ENCODE measurements at regions not wholly inside any gene's neighbourhood (a gene's known extent, or its start where the extent isn't known, plus 50 kb on each side); places are given as distances from the start of the nearest gene placed in this dataset.

- no peak for DNase-seq
Measured at GRCh38 chr17:79500745-79501618, 109.9 kb downstream of the RBFOX3 start.

GRCh38 chr17:79498854-79499253 is 112.0 kb downstream of the RBFOX3 start:
- DNase-seq, result no peak

DNA sequence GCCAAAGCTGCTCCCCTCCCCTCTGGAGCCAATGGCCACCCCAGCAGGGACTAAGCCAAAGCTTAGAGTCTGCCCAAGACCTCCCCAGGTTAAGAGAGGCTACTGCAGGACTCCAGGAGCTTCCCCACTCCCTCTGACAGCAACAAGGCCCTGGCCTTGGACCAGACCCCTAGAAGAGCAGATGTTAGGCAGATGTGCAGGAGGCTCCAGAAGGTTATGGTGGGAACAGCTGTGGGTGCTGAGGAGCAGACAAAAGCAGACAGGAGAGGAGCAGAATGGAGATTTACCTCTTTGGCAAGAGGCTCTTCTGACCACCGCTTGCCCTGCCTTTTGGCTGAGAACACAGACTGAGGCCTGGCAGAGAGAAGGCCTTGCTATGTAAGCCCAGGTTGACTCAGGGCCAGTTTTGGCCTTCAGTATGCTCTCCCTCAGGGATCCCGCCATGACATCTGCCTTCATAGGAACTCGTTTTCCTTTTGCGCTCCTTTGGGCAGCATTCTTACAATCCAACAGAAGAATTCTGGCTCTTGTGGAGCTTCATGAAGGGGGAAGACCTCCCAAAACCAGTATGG is 113.0 kb downstream of the RBFOX3 start:
- no peak for DNase-seq

- DNase-seq, result no peak
Measured at GRCh38 chr17:79496422-79497005, 114.3 kb downstream of the RBFOX3 start.

GRCh38 chr17:79495665-79496064 is 115.2 kb downstream of the RBFOX3 start:
- DNase-seq, result no peak

DNA sequence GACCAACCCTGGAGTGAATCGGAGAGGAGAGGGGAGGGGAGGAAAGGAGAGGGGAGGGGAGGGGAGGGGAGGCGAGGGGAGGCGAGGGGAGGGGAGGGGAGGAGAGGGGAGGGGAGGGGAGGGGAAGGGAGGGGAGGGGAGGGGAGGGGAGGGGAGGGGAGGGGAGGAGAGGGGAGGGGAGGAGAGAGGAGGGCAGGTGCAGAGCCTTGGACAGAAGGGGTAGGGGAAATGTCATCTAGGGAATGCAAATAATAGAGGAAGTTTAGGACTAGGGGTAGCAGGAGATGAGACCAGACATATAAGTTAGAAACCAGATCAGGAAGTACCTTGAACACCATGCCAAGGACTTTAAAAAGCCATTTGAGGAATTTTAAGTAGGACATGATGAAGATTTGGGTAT is 119.8 kb downstream of the RBFOX3 start:
- no peak for DNase-seq

DNA sequence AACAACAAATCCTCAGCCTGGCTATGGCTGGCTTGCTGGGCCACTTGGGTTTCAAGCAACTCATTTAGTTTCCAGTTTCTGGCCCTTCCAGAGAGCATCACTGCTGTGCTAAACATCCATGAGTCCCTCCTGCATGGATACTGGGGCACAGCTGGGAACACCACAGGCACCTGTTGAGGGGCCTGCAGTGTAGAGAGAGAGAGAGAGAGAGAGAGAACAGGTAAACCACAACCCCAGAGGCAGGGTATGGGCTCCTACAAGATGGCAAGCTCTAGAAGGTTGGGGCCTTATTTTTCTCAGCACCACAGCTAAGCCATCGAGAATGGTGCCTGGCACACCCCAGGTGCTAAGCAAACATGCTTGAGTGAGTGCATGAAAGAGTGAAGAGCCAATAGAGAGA is 120.3 kb downstream of the RBFOX3 start:
- no peak for DNase-seq

GRCh38 chr17:79487149-79487548 is 123.7 kb downstream of the RBFOX3 start:
- DNase-seq, result no peak

- DNase-seq, result no peak
Measured at GRCh38 chr17:79485991-79486390, 124.9 kb downstream of the RBFOX3 start.

- no peak for DNase-seq
Measured at GRCh38 chr17:79485419-79485985, 125.3 kb downstream of the RBFOX3 start.

DNA sequence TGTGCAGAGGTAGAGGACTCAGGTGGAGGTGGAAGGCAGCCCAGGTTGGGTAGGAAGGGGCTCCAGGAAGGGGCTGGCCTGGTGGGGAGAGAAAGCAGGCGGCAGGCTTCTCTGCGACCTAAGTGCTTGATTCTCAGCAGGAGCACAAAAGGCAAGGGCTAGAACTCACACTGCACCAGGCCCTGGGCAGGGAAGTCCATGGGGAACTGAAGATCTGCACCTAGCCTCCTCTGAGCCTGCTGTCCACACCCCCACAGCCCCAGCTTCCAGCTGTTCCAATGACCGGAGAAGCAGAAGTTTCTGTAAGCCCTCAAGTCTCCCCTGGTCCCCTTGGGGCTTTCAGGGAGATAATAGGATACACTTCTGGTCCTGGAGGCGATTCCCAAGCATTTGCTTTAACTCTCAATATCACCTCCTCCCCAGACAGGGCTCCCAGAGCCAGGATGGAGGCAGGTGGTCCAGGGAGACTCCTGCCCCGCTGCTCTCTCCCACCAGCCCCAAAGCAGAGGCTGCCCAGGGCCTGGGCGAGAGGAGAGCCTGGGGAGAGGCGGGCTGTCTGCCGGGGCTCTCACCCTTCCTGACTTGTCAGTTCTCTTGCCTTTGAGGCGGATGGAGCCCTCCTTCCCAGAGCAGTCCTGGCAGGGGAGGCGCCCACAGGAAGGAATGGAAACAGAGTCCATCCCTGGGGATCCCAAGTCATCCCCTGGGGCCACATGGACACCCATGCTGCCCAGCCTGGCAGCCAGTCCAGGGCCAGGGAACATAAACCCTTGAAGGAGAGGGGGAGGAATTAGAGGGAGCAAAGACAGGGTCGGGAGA is 126.0 kb downstream of the RBFOX3 start:
- DNase-seq, result no peak

- DNase-seq, result no peak
Measured at GRCh38 chr17:79483842-79484241, 127.0 kb downstream of the RBFOX3 start.

DNA sequence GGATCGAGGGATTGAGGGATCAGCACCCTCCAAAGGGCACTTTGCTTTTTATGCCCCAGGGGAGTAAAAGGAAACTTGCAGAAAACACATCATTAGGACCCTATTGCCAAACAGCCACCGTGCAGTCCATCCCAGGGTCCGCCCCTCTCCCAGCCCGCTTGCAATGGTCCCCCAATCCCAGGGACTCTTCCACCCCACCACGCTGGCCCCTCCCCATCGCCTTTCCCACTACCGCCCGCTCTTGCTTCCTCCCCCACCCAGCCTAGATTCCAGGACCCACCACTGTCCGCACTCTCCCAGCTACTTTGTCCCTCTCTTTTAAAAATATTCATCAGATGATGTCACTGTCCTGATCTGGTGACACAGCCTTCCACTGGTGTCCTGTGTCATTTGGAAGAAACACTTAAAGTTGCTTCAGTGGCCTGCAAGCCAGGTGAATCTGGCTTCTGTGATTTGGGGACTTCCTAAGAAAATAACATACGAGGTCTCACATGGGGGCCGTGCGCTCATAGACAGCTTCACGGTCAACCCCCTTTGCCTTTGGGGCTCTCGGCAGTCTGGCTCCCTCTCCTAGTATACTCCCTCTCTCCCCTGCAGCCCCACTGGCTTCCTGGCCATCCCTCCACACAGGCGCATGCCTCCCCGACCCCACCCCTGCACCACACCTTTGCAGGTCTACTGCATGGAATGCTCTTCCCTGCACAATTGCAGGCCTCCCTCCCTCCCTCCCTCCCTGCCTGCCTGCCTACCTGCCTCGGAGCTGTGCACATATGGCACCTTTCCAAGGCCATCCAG is 127.9 kb downstream of the RBFOX3 start:
- no peak for DNase-seq

GRCh38 chr17:79479876-79480275 is 131.0 kb downstream of the RBFOX3 start:
- DNase-seq, result no peak

DNA sequence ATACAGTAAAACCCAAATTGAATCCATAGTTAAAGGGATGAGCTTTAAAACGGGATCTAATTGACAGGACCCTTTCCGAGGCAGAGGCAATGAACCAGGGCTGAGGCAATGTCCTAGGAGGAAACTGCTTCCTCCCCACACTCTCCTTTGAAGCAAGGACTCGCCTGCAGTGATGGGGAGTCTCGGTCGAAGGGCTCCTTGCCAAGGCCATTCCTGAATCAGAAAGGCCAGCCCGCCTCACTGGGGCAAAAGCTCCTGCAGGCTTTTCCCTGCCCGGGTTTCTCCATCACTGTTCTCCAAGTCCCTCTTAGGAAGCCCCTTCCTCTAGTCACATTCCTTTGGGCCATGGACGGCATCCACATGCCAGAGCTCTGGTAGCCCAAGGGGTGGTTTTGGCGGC is 132.0 kb downstream of the RBFOX3 start:
- DNase-seq, result no peak

DNA sequence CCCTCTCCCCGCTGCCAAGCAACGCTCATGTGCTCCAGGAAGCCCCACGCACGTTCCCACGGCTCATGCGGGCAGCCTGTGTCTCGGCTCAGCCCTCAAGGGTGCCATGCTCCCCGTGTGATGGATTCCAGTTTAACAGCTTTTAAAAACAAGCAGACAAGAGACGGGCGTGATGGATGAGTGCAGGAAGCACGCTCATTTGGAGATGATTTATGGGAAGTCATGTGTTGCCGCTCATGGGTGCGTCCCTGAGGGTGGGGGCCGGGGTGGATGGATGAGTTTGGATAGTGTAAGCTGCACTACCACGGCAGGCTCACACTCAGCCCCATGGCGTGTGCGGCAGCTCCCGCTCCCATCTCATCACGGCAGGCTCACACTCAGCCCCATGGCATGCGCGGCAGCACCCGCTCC is 132.8 kb downstream of the RBFOX3 start:
- DNase-seq, result no peak

DNA sequence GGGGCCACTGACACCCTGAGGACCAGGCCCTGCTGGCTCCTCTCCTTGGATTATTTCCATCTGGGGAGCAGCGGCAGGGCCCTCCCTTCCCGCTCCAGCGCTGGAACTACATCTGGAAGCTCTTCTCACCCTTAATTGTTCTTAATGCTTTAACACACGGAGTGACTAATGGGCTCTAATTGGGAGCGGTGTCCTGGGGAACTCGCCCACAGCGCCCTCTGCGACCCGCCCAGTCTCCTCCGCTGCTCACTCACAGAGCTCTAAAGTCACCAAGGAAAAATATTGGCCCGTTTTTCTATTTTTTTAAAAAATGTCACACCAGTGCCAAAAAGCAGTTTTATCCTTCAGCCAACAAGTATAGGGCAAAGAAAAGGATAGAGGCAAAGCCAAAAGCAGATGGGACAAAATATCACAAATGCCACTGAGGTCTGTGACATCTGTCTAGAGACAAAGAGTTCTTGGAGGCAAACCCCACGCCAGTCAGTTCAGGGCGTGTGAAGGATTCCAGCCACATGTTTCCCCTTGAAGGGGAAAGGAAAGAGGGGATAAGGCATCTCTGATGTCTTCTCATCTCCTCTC is 134.7 kb downstream of the RBFOX3 start:
- DNase-seq, result no peak

- DNase-seq, result no peak
Measured at GRCh38 chr17:79473876-79474440, 136.9 kb downstream of the RBFOX3 start.

- DNase-seq, result no peak
Measured at GRCh38 chr17:79473111-79473875, 137.6 kb downstream of the RBFOX3 start.

DNA sequence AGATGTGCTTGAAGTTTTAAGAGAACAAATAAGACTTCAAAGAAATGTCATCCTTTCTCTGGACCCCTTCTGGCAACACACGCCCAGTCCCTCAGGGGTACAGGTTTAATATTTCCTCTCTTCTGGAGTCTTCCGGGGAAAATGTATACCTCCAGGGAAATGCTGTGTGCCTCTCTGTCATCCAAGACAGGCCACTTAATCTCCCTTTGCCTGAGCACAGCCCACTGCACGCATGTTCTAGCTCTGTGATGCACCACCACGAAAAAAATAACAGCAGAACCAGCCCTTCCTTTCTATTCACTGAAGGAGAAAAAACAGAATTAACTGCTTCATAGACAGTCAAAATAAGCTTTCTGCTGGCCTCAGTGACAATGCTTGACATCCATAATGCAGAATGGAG is 140.1 kb downstream of the RBFOX3 start:
- DNase-seq, result no peak

GRCh38 chr17:79469646-79470045 is 141.2 kb downstream of the RBFOX3 start:
- DNase-seq, result no peak
